Activated CD4-positive, alpha-beta T cell treated with anti-CD3 and anti-CD28 coated beads, Interleukin-2, amount 50 U/mL, for 1 hour (primary cell): ENCODE measurements at regions not wholly inside any gene's neighbourhood (a gene's known extent, or its start where the extent isn't known, plus 50 kb on each side); places are given as distances from the start of the nearest gene placed in this dataset.
"Not testable (repeated sequence)": the region's sequence is repeated elsewhere in the genome, so short reads cannot be mapped to it uniquely, and the experiment has no call there.

ENCODE experiments used
- DNase-seq: peaks from one replicate; pipeline ENCODE4 v3.0.0-alpha.2; 2020

DNA sequence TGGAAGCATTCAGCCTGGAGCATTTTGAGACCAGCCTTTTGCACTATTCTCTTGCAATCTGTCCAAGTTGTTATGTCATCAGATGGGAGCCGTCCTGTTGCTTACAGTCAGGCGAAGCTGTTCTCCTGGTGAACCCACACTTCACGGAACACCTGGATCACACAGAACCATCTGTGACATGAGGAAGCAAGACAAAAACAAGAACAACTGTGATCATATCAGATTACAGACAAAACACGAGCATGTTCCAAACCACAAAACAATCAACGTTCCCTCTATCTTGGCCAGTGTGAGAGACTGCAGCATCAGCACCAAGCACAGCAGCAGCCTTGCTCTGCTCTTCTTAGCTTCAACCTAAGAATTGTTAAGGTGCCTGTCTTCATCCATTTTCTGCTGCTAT is 180.5 kb upstream of the SFSWAP start:
- no peak for DNase-seq

DNA sequence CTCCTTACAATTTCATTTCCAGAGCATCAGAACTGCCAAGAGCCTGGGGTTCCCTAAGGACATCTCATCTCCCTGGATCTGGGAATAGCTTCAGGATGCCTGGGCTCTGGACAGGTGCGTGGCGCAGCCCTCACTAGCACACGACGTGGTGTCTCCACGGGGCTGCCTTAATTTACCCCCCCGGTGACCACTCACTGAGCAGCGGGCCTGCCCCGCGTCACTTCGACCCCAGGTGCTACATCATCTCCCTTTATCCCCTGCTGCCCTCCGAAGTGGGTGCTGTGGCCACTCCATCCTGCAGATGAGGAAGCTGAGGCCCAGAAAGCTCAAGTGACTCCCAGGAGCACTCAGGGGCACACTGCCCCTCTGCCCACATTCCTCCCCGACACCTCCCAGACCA is 177.8 kb upstream of the SFSWAP start:
- DNase-seq, result no peak

DNA sequence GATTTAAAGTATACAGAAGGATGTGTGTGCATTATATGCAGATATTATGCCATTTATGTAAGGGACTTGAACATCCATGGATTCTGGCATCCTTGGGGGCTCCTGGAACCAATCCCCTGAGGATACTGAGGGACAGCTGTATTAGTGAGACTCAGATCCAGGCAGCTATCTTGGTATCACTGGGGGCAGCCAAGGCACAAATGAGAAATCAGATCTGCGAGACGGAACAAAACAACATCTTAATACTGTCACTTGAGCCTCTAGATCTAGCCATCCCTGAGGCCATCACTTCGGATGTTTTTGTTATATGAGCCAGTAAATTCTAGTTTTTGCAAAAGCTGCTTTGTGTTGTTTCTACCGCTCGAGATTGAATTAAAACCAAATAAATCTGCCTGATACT is 175.1 kb upstream of the SFSWAP start:
- no peak for DNase-seq

DNA sequence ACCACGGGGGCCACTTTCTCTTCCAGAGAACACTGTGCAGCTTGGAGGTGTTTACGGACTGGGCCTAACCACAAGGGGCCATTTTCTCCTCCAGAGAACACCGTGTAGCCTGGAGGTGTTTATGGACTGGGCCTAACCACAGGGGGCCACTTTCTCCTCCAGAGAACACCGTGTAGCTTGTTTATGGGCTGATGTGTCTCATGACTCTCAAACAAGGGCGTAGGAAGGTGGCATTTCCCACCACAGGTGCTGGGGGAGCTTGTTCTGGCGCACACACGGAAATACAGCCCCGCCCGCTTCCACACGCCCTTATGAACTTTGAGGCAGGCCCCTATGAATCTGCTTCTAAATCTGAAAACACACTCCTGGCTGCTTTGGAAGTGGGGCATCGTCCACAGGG is 174.6 kb upstream of the SFSWAP start:
- DNase-seq, result peak; percentile 17

DNA sequence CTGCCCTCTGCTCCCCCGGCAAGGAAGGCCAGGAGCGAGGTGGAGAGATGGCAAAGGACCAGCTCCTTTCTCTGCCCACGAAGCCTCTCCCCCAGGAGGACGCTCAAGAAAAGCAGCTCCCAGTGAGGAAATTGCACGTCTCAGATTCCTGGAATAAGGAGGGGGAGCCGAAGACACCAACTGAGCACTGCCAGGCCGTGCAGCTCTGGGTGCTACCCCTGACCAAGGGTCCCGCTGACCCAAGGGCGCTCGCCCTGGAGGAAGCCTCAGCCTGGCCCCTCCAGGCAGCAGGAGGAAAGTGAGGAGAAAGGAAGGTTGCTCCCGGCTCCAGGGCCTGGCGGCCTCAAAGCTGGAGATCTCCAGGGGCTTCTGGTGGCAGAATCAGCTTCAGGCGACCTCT is 174.1 kb upstream of the SFSWAP start:
- no peak for DNase-seq

DNA sequence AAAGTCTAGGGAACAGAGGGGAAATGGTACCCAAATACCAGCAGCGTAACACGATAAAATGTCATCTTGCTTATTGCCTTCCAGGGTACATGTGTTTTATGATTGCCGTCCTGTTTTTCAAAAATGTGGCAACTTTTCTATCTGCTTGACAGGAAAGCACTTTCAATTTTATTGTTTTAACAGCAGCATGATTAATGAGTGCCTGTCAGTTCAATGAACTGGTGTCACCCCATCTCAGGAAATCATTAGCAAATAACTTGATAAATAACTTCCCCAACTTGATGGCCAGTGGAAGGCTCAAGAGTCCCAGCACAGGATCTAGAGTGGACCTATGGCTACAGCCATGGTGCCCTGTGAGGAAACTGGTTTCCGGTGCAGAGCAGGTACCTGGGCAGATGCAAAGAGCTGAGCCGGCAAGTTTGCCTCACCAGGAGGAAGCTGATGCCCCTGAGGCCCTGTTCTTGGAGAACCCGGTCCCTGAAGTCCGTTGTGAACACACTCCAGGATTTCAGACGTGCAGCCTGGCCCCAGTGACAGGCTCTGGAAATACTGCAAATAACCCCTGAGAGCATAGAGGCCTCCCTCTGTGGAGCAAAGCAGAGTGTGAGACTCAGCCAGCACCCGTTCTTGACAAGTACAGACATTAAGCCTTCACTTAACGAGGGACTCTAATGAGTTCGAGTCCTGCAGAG is 173.5 kb upstream of the SFSWAP start:
- no peak for DNase-seq

DNA sequence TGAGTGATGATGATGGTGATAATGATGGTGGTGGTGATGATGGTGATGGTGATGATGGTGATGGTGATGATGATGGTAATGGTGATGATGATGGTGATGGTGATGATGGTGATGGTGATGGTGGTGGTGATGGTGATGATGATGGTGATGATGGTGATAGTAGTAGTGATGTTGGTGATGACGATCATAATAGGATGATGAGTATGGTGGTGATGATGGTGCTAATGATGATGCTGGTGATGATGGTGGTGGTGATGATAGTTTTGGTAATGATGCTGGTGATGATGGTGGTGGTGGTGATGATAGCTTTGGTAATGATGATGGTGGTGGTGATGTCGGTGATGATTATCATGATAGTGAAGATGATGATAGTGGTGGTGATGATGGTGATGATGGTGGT is 171.5 kb upstream of the SFSWAP start:
- DNase-seq, result no peak

DNA sequence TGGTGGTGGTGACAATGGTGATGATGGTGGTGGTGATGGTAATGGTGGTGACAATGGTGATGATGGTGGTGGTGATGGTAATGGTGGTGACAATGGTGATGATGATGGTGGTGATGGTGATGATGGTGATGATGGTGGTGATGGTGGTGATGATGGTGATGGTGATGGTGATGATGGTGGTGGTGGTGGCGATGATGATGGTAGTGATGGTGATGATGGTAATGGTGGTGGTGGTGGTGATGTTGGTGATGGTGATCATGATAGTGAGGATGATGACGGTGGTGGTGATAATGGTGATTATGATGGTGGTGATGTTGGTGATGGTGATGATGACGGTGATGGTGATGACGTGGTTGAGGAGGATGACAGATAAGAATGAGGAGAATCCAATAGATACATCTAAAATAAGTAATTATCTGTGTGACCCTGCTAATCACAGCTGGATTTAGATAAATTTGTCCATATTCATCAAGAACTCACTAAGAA is 170.7 kb upstream of the SFSWAP start:
- DNase-seq, result no peak

DNA sequence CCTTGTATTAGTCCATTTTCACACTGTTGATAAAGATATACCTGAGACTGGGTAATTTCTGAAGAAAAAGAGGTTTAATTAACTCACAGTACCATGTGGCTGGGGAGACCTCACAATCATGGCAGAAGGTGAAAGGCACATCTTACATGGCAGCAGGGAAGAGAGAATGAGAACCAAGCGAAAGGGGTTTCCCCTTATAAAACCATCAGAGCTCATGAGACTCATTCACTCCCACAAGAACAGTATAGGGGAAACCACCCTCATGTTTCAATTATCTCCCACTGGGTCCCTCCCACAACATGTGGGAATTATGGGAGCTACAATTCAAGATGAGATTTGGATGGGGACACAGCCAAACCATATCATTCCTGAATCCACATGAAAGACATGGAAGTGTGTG is 169.4 kb upstream of the SFSWAP start:
- not testable (repeated sequence) for DNase-seq

DNA sequence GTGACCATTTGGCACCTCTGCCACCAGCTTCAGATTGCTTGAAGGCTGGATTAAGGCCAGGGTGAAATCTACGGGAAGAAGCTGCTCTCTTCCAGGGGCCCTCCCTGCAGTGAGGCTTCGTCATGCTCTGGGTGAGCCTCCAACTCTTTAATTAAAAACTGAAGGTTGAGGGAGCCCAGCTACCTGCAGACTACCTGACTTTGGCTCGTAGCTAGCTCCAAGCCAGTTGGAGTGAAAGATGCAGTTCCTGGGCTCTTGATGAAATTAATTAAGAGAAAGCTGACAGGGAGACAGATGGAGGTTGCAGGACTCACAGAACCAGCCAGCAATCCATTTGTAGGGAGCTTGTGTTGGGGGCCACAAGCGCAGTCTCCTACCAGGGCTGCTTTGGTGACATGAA is 168.5 kb upstream of the SFSWAP start:
- DNase-seq, result no peak

DNA sequence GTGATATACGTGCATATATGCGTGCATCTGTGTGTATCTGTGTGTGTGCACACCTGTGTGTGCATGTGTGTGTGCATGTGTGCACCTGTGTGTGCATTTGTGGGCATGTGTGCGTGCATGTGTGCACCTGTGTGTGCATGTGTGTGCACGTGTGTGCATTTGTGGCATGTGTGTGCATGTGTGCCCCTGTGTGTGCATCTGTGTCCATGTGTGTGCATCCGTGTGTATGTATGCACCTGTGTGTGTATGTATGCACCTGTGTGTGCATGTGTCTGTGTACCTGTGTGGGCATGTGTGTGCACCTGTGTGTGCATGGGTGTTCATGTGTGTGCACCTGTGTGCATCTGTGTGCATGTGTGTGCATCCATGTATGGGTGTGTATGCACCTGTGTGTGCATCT is 167.8 kb upstream of the SFSWAP start:
- no peak for DNase-seq

DNA sequence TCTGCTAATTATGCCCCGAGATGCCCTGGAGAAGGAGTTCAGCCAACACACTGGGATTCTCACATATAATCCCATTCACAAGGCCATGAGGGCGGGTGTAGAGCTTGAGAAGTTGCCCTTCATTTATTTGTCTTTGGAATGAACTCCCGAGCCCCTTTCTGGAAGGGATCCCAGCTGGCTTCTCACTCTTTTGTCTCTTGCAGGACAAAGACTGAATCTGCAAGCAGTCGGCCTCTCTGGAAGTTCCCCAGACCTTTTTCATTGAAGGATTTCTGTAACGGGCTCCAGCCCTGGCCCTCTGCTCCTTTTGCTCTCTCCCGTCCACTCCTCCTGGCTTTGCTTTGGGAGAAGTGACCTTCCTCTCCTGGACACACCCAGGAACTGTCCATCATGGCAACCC is 163.3 kb upstream of the SFSWAP start:
- no peak for DNase-seq

DNA sequence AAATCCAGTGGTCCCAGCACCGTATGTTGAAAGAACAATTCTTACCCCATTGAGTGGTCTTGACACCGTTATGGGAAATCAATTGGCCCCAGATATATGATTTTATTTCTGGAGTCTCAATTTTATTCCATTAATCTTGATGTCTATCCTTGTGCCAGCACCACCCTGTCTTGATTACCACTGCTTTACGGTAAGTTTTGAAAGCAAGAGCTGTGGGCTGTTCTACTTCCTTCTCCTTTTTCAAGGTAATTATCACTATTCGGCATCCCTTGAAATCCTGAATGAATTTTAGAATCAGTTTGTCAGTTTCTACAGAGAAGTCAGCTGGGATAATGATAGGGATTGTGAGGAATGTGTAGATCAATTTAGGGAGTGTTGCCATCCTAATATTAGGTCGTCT is 160.8 kb upstream of the SFSWAP start:
- DNase-seq, result no peak

DNA sequence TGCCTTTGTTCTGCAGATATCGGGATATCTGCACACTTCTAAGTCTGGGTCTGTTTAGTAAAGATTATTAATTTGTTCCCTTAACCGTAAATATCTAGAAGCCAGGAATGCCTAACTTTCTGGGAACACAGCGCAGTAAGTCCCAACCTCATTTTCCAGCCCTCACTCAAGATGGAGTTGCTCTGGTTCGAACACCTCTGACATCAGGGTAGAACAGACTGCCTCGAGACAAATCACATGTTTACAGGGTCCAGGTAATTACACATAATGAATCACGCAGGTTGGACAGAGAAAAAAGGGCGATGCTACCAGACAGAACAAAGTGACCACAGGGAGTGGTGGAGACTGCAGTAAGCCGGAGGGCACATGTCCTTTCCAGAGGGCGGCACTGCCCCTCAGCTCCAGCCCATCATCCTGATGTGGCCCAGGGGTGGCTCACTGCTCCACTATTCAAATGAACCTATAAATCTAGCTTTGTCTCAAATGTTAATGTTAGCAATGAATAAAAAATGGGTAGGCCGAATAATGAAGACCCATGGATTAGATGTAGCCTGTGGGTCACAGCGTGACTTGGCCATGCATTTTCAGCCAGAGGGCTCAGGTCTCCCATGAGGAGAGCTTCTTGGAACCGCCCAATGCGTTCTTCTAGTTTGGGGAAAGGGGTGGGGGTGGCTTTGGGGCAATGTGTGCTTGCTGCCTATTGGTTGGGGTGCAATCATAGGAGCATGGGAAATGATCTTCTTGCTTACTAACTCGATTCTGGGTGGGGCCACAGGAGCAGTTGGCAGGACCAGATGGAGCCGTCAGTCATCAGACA is 159.0 kb upstream of the SFSWAP start:
- DNase-seq, result no peak

DNA sequence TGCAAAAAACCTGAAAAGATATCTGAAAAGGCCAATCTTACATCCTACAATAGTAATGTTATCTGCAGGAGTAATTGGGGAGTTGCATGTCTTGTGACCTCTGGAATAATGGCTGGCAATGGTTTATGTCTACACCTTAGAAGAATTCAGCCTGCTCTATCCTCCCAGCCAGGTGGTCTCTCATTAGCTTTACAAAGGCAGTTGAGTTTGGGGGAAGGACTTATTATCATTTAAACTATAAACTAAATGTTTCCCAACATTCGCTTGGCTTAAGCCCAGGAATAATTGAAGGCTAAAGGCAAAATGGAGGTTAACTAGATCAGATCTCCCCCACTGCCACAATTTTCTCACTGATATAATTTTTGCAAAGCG is 158.4 kb upstream of the SFSWAP start:
- DNase-seq, result no peak

DNA sequence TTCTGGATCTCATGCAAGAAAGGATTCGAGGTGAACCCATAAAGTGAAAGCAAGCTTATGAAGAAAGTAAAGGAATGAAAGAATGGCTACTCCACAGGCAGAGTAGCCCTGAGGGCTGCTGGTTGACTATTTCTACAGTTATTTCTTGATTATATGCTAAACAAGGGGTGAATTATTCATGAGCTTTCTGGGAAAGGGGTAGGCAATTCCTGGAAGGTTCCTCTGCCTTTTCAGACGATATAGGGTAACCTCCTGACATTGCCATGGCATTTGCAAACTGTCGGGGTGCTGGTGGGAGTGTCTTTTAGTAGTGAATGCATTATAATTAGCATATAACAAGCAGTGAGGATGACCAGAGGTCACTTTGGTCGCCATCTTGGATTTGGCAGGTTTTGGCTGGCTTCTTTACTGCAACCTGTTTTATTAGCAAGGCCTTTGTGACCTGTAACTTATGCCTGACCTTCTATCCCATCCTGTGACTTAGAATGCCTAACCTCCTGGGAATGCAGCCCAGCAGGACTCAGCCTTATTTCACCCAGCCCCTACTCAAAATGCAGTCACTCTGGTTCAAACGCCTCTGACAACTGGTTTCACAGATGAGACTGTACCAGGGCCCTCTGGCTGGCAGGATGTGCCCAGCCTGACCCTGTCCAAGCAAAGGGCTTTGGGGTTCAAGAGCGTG is 157.7 kb upstream of the SFSWAP start:
- DNase-seq, result no peak

DNA sequence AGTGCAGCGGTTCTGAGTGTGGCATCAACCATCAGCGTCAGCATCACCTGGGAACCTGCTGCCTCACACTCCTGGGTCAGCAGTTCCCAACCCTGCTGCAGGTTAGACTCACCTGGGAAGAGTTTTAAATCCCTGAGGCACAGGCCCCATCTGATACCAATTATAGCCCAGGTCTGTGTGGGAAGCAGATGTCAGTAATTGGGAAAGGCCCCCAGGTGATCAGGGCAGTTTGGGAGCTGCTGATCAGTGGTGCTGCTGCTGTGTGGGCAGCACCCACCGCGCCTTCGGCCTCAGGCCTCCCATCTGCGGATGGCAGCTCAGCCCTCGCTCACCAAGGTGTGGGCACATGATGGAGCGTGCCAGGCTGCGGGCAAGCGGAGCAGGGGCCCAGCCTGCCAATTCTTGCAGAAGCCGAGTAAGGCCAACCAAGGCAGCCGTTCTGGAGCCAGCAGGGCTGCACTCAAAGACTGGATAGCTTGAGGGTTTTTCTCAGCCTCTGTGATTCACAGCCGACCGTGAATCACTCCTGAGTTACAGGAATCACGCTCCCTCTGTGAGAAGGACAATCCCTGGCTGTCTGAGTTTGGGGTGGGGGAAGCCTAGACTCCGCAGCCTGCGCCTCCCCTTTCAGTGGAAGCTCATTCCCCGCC is 155.6 kb upstream of the SFSWAP start:
- DNase-seq, result no peak

DNA sequence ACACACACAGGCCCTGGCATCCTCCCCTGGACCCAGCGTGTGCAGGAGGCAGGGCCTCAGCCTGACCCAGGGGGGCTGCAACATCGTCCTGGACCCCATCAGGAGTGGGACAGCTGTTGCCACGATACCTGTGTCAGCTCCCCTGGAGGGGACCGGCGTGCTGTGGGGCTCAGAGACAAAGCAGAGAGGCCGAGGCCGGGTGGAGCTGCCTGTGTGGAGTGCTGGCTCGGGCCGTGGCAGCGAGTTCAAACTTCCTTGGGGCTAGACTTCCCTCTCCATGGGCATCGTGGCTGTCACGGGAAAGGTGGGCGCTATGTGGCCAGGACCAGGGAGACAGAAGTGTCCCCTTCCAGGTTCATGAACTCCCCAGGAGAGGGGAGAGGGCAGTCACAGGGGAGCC is 155.0 kb upstream of the SFSWAP start:
- no peak for DNase-seq

DNA sequence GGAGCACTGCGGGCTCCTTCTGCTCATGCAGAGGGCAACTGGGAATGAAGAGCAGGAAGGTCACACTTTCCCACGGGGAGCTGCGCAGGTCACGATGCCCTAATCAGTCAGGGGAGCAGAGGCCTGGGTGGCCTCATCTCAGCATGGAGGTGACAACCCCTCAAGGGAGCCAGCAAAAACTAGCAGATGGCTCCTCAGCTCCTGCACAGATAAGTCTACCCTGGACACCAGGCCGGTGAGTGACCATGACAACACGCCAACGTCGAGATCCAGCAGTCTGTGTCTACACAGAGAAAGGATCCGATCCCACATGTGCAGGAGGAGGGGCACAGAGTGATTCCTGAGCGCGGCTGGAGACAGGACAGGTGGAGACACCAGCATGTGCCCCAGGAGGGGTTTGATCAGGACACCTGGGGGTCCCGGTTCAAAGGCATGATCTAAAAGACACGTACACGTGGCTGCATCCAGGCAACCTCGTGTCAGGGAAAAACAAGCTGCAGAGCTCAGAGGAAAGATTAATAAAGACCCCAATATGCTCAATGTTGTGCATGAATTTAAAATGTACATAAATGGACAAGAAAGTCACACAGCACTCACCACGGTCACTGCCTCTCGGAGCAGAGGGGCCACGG is 153.7 kb upstream of the SFSWAP start:
- no peak for DNase-seq

DNA sequence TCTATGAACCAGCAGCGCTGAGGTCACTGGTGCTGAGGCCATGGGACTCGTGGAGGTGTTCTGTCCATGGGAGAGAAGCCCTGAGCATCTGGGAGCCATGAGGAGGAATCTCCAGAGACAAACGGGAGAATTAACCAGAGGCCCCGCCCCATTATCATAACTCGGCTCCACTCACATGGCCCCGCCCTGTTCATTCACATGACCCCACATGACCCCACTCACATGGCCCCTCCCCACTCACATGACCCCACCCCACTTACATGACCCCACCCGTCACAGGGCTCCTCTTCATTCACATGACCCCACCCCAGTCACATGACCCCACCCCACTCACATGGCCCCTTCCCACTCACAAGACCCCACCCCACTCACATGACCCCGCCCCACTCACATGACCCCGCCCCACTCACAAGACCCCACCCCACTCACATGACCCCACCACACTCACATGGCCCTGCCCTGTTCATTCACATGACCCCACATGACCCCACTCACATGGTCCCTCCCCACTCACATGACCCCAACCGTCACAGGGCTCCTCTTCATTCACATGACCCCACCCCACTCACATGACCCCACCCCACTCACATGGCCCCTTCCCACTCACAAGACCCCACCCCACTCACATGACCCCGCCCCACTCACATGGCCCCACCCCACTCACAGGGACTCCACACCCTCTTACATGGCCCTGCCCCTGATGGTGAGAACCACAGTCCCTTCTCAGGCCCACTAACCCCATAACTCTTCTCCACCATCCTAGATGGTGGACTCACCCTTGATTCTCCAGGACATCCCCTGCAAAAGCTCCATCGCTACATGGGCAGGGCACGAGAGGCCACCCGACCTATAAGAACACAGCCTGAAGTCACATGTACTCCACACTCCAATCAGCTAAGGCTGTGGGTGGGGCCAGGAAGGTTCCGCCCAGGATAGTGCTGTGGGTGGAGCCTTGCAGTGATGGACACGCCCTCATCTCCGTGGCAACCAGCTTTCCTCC is 151.1 kb upstream of the SFSWAP start:
- DNase-seq, result no peak

DNA sequence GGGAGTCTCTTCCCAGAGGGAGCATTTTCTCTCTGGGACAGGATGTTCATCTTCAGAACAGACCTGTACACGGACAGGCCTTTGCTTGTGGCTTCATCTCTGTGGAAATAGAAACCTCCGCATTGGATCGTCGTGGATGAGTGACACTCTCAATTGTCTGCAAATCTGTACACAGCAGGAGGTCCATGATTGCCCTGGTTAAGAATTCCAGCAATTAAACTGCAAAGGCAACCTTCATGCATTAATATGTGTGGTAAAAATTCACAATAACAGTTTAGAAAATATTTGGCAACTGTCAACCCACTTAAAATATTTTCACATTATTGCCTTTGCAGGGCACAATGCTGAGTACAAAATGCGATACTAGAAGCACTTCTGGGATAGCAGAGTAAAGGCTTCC is 149.8 kb upstream of the SFSWAP start:
- DNase-seq, result no peak
